Caco-2 (cell line): ENCODE measurements at regions not wholly inside any gene's neighbourhood (a gene's known extent, or its start where the extent isn't known, plus 50 kb on each side); places are given as distances from the start of the nearest gene placed in this dataset.
A peak's percentile ranks its signal among the peaks of the same experiment; 100 is the strongest.
"Not testable (repeated sequence)": the region's sequence is repeated elsewhere in the genome, so short reads cannot be mapped to it uniquely, and the experiment has no call there.

ENCODE experiments used
- BruUV-seq: library from RNA; stranded (reverse); fragments of 400-500 nt; replicated peaks from 2 replicates; lab custom pipeline; 2021; lab: Mats Ljungman, UMichigan
- CTCF ChIA-PET: fragments of 300-600 bp; sonication (Branson Sonifier 250); formaldehyde crosslinking; loops from one replicate; lab custom pipeline; 2022; ENCODE audit warnings: antibody characterized with exemption; lab: Charles Lee
- POLR2A ChIA-PET: fragments of 300-600 bp; sonication (Branson Sonifier 250); formaldehyde crosslinking; loops from one replicate; lab custom pipeline; 2022; ENCODE audit warnings: antibody characterized with exemption; lab: Charles Lee
- DNase-seq, 2 experiments: peaks; one replicate each; pipeline versions ENCODE4 v3.0.0 to v3.0.0-alpha.2; 2020 to 2022
- H3K27me3 ChIP-seq: replicated peaks from 2 replicates; pipeline ENCODE4 v1.6.0; 2011; ENCODE audit warnings: low read length; ENCODE audit not compliant: control insufficient read depth, insufficient read depth
- H3K36me3 ChIP-seq: 2 replicates; pipeline ENCODE4 v1.5.1; 2011; ENCODE audit warnings: low read length; ENCODE audit not compliant: control insufficient read depth, insufficient read depth
- H3K4me1 ChIP-seq: fragments of 250-450 bp; sonication (Bioruptor Pico); 2 replicates; pipeline ENCODE4 v1.5.1; 2020; ENCODE audit warnings: mild to moderate bottlenecking
- H3K4me3 ChIP-seq: 2 replicates; pipeline ENCODE4 v1.5.1; 2011; ENCODE audit warnings: low read depth, mild to moderate bottlenecking, control low read depth, low read length
- H3K9me3 ChIP-seq: fragments of 250-450 bp; sonication (Bioruptor Pico); 2 replicates; pipeline ENCODE4 v1.5.1; 2020; ENCODE audit warnings: mild to moderate bottlenecking, moderate library complexity
- H3K27ac Mint-ChIP-seq: one replicate; pipeline ENCODE4 v1.8.0; 2022; ENCODE audit warnings: mixed read lengths; ENCODE audit not compliant: unreplicated experiment
- H3K27me3 Mint-ChIP-seq: one replicate; pipeline ENCODE4 v1.8.0; 2022; ENCODE audit warnings: mixed read lengths; ENCODE audit not compliant: insufficient read depth, unreplicated experiment
- H3K36me3 Mint-ChIP-seq: one replicate; pipeline ENCODE4 v1.8.0; 2022; ENCODE audit warnings: mild to moderate bottlenecking, mixed read lengths; ENCODE audit not compliant: insufficient read depth, unreplicated experiment
- H3K4me1 Mint-ChIP-seq: one replicate; pipeline ENCODE4 v1.8.0; 2022; ENCODE audit warnings: low read depth, mixed read lengths; ENCODE audit not compliant: unreplicated experiment
- H3K4me3 Mint-ChIP-seq: one replicate; pipeline ENCODE4 v1.8.0; 2022; ENCODE audit warnings: mild to moderate bottlenecking, moderate library complexity, mixed read lengths; ENCODE audit not compliant: unreplicated experiment
- H3K9me3 Mint-ChIP-seq: one replicate; pipeline ENCODE4 v1.8.0; 2022; ENCODE audit warnings: mixed read lengths; ENCODE audit not compliant: unreplicated experiment
- intact Hi-C: fragments of 100-400 bp; cut with micrococcal nuclease; formaldehyde crosslinking; loops from one replicate; pipeline ENCODE4 v1.10.0; 2022; ENCODE audit not compliant: unreplicated experiment

DNA sequence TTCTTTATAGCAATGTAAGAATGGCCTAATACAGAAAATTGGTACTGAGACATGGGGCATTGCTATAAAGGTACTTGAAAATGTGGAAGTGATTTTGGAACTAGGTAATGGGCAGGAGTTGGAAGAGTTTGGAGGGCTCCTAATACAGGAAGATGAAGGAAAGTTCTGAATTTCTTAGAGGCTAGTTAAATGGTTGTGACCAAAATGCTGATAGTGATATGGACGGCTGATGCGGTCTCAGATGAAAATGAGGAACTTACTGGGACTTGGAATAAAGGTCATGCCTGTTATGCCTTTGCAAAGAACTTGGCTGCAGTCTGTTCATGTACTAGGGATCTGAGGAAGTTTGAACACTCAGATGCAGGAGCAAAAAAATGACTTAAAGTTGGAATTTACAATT is 132.2 kb upstream of the ZNG1F start:
- H3K27me3 Mint-ChIP-seq, H3K27ac Mint-ChIP-seq, H3K36me3 Mint-ChIP-seq, BruUV-seq, H3K4me1 Mint-ChIP-seq, H3K4me1 ChIP-seq, DNase-seq, H3K9me3 ChIP-seq, POLR2A ChIA-PET, CTCF ChIA-PET, H3K27me3 ChIP-seq, intact Hi-C loops, H3K9me3 Mint-ChIP-seq, H3K4me3 ChIP-seq, H3K36me3 ChIP-seq, H3K4me3 Mint-ChIP-seq: not testable (repeated sequence)

DNA sequence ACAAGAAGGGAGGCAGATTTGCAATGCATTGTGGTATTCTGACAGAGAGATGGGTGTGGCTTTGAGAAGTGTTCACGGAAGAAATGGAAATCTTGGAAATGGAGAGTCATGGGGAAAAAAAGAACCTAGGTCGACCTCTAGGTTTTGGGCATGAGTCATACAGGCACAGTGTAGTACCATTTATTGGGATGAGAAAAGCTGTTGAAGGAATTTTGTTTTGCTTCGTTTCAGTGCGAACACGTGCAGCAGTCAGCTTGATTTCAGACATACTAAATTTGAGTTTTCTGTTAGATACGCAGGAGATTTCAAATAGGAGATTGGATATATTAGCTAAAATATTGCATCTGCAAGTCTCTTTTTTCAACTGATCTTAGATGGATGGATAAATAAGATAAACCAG is 119.8 kb upstream of the ZNG1F start:
- BruUV-seq, intact Hi-C loops, H3K36me3 Mint-ChIP-seq, H3K4me3 Mint-ChIP-seq, H3K9me3 ChIP-seq, H3K27ac Mint-ChIP-seq, POLR2A ChIA-PET, H3K27me3 ChIP-seq, H3K4me1 ChIP-seq, H3K4me3 ChIP-seq, CTCF ChIA-PET, DNase-seq, H3K9me3 Mint-ChIP-seq, H3K36me3 ChIP-seq, H3K27me3 Mint-ChIP-seq, H3K4me1 Mint-ChIP-seq: not testable (repeated sequence)

DNA sequence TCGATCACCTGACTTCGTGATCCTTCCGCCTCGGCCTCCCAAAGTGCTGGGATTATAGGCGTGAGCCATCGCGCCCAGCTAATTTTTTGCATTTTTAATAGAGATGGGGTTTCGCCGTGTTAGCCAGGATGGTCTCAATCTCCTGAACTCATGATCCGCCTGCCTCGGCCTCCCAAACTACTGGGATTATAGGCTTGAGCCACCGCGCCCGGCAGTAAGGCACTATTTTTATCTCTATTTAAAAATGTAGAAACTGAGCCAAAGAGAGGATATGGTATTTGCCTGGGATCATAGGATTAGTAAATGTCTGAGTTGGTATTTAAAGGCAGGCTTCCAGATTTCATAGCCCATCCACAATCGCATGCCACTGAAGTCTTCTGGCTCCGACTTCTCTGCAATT is 96.6 kb upstream of the ZNG1F start:
- CTCF ChIA-PET, H3K4me1 Mint-ChIP-seq, H3K36me3 Mint-ChIP-seq, H3K9me3 ChIP-seq, H3K36me3 ChIP-seq, H3K4me3 ChIP-seq, BruUV-seq, POLR2A ChIA-PET, H3K27me3 ChIP-seq, H3K9me3 Mint-ChIP-seq, H3K4me1 ChIP-seq, DNase-seq, intact Hi-C loops, H3K4me3 Mint-ChIP-seq, H3K27ac Mint-ChIP-seq, H3K27me3 Mint-ChIP-seq: not testable (repeated sequence)

DNA sequence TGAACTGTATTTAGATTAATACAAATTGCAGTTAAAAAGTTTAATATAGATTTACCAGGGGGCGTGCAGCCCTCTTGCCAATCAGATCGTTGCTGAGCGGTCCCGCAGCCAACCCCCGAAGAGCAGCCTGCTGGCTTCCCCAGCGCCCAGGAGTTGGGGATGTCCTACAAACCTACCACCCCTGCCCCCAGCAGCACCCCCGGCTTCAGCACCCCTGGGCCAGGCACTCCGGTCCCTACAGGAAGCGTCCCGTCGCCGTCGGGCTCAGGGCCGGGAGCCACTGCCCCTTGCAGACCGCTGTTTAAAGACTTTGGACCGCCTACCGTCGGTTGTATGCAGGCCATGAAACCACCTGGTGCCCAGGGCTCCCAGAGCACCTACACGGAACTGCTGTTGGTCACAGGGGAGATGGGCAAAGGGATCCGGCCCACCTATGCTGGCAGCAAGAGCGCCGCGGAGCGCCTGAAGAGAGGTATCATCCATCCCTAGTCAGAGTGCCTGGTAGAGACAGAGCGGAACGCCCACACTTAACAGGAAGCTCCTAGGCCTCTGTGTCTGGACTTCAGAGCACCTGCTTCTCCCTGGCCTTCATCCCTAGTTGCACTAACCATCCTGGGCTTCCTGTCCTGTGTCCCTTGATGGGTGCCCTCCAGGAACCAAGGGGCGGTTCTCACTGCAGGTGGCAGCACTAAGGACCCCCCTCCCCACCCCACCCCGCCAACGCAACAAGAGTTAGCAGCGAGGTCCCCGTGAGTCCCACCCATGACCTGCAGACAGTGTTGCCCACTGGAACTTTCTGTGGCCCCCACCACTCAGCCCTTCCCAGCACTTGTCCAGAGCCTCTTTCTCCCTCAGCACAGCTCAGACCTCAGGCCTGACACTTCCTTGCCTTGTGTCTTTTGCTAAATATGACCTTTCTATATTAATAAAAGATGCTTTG is 91.5 kb upstream of the ZNG1F start:
- H3K4me1 Mint-ChIP-seq, H3K27ac Mint-ChIP-seq, H3K4me3 Mint-ChIP-seq, CTCF ChIA-PET, H3K27me3 Mint-ChIP-seq, H3K36me3 Mint-ChIP-seq, H3K27me3 ChIP-seq, H3K9me3 ChIP-seq, H3K9me3 Mint-ChIP-seq, H3K36me3 ChIP-seq, H3K4me3 ChIP-seq, DNase-seq, BruUV-seq, H3K4me1 ChIP-seq, intact Hi-C loops, POLR2A ChIA-PET: not testable (repeated sequence)

DNA sequence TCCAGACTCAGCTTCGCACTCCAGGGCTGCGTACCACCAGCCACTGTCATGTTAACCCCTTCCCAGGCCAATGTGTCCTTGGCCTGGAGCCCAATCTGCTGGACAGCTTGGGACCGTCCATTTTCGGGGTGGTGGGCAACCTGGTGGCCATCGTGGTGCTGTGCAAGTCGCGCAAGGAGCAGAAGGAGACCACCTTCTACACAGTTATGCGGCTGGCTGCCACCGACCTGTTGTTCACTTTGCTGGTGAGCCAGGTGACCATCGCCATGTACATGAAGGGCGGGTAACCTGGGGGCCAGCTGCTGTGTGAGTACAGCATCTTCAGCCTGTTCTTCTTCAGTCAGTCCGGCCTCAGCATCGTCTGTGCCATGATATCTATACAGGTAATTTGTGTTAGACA is 90.3 kb upstream of the ZNG1F start:
- POLR2A ChIA-PET, intact Hi-C loops, H3K27me3 ChIP-seq, CTCF ChIA-PET, H3K4me1 Mint-ChIP-seq, H3K27ac Mint-ChIP-seq, H3K4me1 ChIP-seq, BruUV-seq, H3K4me3 ChIP-seq, H3K36me3 ChIP-seq, H3K9me3 ChIP-seq, H3K4me3 Mint-ChIP-seq, H3K36me3 Mint-ChIP-seq, DNase-seq, H3K9me3 Mint-ChIP-seq, H3K27me3 Mint-ChIP-seq: not testable (repeated sequence)

DNA sequence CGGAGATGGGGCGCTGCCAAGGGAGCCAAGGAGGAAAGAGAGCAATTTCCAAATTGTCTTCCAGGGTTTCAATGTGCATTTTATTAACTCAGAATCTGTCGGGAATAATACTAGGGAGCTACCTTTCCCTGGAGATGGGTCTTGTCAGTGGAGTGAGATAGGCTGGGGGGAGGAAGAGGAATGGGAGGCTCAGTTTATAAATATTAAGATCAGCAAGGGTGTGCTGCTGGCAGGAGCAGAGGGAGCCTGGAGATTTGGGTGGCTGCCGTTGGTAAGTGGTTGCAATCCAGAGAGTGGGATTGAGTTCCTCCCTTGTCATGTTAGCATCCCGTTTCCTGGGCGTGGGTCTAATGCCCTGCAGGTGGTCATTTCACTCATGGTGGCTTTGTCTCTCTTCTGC is 89.9 kb upstream of the ZNG1F start:
- H3K36me3 ChIP-seq, H3K9me3 ChIP-seq, BruUV-seq, H3K27me3 Mint-ChIP-seq, DNase-seq, H3K4me3 Mint-ChIP-seq, H3K27ac Mint-ChIP-seq, H3K4me1 ChIP-seq, H3K36me3 Mint-ChIP-seq, H3K27me3 ChIP-seq, H3K9me3 Mint-ChIP-seq, H3K4me1 Mint-ChIP-seq, CTCF ChIA-PET, POLR2A ChIA-PET, H3K4me3 ChIP-seq, intact Hi-C loops: not testable (repeated sequence)

DNA sequence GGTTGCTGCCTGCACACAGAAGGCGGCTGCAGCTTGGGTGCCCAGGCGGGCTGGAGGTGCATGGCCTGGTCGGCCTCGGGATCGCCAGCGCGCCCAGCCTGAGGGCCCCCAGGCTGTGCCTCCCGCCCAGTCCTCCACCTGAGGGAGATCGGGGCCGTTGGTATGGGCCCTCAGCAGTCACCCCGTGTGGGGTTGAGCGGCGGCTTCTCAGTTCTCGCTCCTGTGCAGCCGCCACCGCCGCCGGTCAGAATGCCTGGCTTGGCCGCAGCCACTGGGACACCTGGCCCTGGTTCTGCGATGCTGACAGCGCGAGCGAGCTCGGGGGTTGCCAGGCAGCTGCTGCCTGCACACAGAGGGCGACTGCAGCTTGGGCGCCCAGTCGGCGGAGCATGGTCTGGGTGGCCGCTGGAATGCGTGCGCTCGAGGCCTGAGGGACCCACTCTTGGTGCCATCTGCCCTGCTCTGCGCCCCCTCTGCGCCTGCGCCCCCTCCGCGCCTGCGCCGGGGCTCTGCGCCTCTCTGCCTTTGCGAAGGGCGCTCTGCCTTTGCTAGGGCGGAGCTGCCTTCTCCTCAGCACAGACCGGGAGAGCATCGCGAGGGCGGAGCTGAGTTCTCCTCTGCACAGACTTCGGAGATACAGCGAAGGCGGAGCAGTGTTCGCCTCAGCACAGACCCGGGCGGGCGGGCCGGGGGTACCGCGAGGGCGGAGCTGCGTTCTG is 84.6 kb upstream of the ZNG1F start:
- DNase-seq: peak; percentile 46 to 68
- POLR2A ChIA-PET, H3K9me3 Mint-ChIP-seq, H3K27me3 ChIP-seq, H3K4me1 Mint-ChIP-seq, H3K4me3 Mint-ChIP-seq, intact Hi-C loops, H3K36me3 Mint-ChIP-seq, H3K27ac Mint-ChIP-seq, H3K9me3 ChIP-seq, BruUV-seq, H3K4me1 ChIP-seq, H3K27me3 Mint-ChIP-seq, H3K36me3 ChIP-seq, CTCF ChIA-PET: not testable (repeated sequence)
- peak overlapping the region; percentile 23 for H3K4me3 ChIP-seq
